ENCODE measurements at regions not wholly inside any gene's neighbourhood (a gene's known extent, or its start where the extent isn't known, plus 50 kb on each side); places are given as distances from the start of the nearest gene placed in this dataset.

DNA sequence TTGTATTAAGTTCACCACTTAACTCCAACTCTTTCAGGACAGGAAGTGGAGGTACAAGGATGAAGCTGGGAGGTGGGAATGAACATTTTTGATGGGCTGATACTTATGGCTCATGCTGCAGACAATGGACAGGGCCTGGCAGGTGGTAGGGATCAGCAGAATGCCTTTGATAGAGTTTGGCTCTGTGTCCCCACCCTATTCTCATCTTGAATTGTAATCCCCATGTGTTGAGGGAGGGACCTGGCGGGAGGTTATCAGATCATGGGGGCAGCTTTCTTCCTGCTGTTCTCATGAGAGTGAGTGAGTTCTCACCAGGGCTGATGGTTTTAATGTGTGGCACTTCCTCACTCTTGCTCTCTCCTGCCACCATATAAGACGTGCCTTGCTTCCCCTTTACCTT, 87.3 kb upstream of the PRLR start:
- H3K27me3 Mint-ChIP-seq = peaks cover 33% of the 10 kb centered on the region
- H3K4me3 Mint-ChIP-seq = no peak overlapping the region
- DNase-seq = no peak
- H3K4me1 Mint-ChIP-seq (ENCODE audit: low read depth) = peaks cover 26% of the 10 kb centered on the region
- no peaks in the 10 kb centered on the region for H3K36me3 Mint-ChIP-seq (ENCODE audit: low read depth)
- H3K27ac Mint-ChIP-seq = no peak overlapping the region
- H3K9me3 Mint-ChIP-seq = no peaks in the 10 kb centered on the region

DNA sequence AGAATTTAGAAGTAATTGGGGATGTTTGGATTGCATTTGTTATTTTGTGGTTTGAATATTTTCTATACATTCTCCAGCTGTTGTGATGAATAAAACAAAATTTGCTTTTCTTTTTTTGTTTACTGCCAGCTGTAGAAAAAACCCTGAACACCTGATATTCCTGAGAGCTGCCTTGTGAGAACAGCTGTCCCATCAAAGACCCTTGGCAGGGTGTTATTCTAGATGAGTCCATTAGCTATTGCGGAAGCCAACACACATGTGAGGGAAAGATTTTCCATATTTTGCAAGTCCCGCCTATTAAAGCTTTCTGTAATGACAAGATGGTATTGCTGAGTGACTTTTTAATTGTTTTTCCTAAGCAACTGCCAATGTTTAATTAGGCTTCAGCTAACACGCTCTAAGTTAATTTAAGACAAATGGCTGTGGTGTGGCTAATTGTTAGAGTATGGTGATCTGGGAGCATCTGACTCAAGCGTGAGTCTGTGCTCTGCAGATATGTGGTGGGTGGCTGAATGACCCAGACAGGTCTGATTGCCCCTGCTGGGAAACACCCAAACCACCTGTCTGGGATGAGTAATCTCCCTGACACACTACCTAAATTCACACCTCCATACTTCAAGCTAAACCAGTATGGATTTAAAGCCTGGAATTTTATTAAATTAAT, 86.5 kb upstream of the PRLR start:
- no peak overlapping the region for H3K4me3 Mint-ChIP-seq
- no peaks in the 10 kb centered on the region for H3K9me3 Mint-ChIP-seq
- peaks cover 26% of the 10 kb centered on the region for H3K4me1 Mint-ChIP-seq (ENCODE audit: low read depth)
- no peak overlapping the region for H3K27ac Mint-ChIP-seq
- DNase-seq = no peak
- peaks cover 28% of the 10 kb centered on the region for H3K27me3 Mint-ChIP-seq
- no peaks in the 10 kb centered on the region for H3K36me3 Mint-ChIP-seq (ENCODE audit: low read depth)

DNA sequence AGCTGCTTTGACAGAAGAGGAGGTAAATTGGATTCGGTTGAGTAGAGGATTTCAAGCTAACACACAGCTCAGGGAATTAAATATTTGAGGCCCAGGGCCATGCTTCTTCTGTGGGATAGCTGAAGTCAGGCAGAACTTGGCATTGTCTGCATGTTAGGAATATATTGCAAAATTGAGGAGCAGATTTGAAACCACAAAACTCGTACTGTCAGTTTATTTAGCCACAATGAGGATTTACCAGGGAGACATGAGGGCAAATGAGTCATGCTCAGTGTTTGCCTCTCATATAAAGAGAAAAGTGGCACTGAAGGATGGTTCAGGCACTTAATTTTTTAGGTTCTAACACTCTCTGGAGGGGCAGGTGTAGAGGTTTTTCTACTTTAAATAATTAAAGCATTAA, 83.0 kb upstream of the PRLR start:
- DNase-seq = no peak
- H3K4me1 Mint-ChIP-seq (ENCODE audit: low read depth) = peaks cover 9% of the 10 kb centered on the region
- H3K4me3 Mint-ChIP-seq = no peak overlapping the region
- no peaks in the 10 kb centered on the region for H3K9me3 Mint-ChIP-seq
- H3K36me3 Mint-ChIP-seq (ENCODE audit: low read depth) = no peaks in the 10 kb centered on the region
- peaks cover 34% of the 10 kb centered on the region for H3K27me3 Mint-ChIP-seq
- no peak overlapping the region for H3K27ac Mint-ChIP-seq

DNA sequence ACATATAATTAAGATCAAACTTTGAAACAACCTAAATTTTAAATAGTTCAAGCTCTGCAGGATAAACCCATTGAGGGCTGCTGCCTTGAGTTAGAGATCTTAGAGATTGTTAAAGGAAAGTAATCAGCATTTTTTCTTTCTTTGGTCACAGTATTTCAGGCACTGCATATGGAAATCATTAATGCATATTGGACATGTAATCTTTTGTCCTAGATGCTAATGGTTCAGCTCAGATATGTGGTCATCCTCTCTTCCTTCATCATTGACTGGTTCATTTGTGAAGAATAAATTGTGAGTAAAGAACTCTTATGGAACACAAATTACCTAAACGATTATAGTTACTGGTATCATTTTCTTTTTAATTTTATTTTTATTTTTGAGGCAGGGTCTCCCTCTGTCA, 82.0 kb upstream of the PRLR start:
- DNase-seq = no peak
- Mint-ChIP-seq H3K27me3 (peaks cover 29% of the 10 kb centered on the region), H3K4me1 (ENCODE audit: low read depth) (peaks cover 6% of the 10 kb centered on the region), H3K4me3 (no peak overlapping the region), H3K9me3 (no peaks in the 10 kb centered on the region), H3K36me3 (ENCODE audit: low read depth) (no peaks in the 10 kb centered on the region), H3K27ac (no peak overlapping the region)

DNA sequence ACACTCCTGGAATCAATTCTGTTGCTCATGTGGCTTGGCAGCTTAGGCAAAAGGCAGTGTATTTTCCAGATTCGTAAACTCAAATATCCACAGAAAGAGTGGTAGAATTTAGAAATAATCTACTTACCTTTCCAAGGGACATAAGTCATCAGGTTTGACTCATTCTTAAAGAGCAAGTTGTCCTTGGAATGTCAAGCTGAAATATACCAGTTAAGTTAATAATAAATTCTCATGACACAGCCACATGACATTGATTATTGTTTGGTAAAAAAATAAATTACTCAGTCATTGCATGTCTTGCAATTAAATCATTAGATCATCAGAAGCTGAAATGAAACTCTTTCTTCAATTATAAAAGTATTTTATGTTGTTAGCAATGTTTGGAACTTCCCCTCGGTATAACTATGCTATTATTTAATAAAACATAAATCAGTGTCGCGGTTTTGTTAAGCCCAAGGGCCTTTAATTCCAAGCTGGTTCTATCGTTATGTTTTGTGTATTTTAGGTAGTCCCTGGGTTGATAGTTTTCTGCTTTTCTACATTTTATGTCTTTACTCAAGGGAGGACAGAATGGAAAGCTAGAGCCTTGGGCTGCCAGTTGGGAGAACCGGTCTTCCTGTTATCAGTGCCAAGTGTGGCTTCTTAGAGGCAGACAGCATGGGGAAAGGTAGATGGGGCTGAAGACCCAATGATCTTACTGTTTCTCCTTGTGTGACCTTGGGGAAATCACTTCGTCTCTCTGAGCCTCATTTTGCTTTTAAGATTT, 79.3 kb upstream of the PRLR start:
- Mint-ChIP-seq H3K27me3 (peaks cover 42% of the 10 kb centered on the region), H3K9me3 (no peaks in the 10 kb centered on the region), H3K36me3 (ENCODE audit: low read depth) (no peaks in the 10 kb centered on the region), H3K27ac (no peak overlapping the region), H3K4me3 (no peak overlapping the region), H3K4me1 (ENCODE audit: low read depth) (no peaks in the 10 kb centered on the region)
- DNase-seq = no peak

DNA sequence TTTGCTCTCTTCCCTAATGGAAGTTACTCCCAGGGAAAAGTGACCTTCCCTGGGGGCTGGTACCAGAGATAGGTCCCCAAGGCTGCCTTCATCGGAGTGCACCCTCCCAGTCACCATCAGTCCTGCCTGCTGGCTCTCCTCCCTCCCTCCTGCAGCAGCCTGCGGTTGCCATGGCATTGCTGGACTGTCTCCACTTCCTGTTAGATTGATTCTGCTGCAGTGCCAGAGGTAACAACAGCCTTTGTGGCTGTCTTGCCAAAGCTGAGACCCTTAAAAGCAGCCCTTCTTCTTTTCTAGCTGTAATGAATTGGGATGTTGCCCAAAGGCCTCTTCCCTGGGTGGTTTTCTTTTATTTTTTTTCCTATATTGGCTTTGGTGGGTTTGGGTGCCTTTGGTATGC, 78.1 kb upstream of the PRLR start:
- H3K4me3 Mint-ChIP-seq = no peak overlapping the region
- H3K27ac Mint-ChIP-seq = no peak overlapping the region
- no peak for DNase-seq
- H3K27me3 Mint-ChIP-seq = peaks cover 36% of the 10 kb centered on the region
- no peaks in the 10 kb centered on the region for H3K9me3 Mint-ChIP-seq
- H3K4me1 Mint-ChIP-seq (ENCODE audit: low read depth) = no peaks in the 10 kb centered on the region
- no peaks in the 10 kb centered on the region for H3K36me3 Mint-ChIP-seq (ENCODE audit: low read depth)

DNA sequence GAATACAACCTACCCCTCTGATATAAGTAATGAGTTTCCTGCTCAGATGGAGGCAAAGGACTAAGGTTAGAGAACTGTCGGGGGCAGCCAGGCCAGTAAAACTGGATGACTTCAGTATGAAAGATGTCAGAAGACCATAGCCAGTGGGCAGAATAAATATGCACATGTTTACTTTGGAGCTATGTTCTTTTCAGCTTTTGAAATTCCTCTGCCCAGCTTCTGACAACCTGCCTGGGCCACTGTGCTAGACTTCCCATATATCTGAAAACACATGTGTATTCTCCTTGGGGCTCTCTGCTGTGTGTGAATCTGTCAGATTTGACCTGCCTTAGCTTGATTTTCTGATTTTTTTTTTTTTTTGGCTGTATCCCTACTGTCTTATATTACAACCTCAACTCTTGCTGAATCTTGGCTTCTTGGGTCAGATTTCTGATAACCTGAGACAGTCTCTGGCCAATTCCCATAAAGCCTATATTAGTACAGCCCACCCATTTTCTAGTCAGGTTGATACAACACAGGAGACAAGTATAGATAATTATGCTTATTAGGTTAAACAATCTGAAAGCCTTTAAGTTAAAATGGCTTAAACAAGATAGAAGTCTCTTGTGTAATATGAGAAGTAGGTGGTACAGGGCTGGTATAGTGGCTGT, 76.6 kb upstream of the PRLR start:
- Mint-ChIP-seq H3K9me3 (no peaks in the 10 kb centered on the region), H3K27me3 (peaks cover 31% of the 10 kb centered on the region), H3K4me3 (no peak overlapping the region), H3K27ac (no peak overlapping the region), H3K4me1 (ENCODE audit: low read depth) (no peaks in the 10 kb centered on the region), H3K36me3 (ENCODE audit: low read depth) (no peaks in the 10 kb centered on the region)
- DNase-seq = no peak

DNA sequence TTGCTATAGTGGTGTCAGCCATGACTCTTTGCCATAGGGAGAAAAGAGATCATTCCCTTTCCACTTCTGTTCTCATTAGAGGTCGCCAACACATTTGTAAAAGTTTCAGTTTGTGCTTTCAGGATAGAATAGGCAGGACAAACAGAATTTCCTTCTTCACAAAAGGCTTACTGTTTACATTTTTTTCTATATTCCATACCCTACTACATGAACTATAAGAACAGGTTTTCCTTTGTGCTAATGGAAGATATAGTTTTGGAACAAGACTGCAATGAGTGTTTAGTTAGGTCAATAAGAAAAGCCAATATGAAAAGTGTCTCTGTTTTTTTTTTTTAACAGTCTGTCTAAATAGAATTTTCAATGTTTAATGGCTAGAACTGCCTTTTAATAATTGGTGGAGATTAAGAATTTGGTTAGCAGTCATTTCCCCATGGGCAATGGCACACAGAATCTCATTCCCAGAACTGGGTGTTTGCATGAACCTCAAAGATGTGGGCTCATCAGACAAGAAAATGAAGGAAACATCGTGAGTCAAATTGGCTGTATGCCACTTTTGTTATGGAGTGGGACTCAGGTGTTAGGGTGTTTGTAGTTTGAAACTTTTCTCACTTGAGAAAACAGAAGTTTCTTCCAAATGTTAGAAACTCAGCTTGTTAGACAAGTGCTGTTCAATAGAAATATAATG, 75.2 kb upstream of the PRLR start:
- no peak overlapping the region for H3K27ac Mint-ChIP-seq
- H3K36me3 Mint-ChIP-seq (ENCODE audit: low read depth) = no peaks in the 10 kb centered on the region
- no peaks in the 10 kb centered on the region for H3K9me3 Mint-ChIP-seq
- no peaks in the 10 kb centered on the region for H3K4me1 Mint-ChIP-seq (ENCODE audit: low read depth)
- no peak overlapping the region for H3K4me3 Mint-ChIP-seq
- peaks cover 24% of the 10 kb centered on the region for H3K27me3 Mint-ChIP-seq
- no peak for DNase-seq

DNA sequence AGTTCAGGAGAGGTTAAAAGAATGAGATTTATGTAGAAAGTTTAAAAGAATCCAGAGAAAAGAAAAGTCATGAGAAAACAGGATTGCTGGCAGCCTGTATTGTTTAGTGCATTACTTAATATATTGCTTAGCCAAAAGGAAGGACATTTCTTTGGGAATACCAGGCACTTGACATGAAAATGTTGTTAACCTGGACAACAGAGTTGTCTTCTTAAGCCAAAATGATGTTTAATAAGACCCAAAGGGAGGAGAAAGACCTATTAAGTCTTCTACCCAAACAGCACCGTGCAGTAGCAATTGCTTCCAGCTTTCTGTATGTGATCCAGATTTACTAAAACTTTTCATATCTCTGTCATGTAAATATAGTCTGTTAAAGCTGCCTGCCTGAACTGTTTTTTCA, 74.0 kb upstream of the PRLR start:
- H3K4me1 Mint-ChIP-seq (ENCODE audit: low read depth) = no peaks in the 10 kb centered on the region
- no peaks in the 10 kb centered on the region for H3K36me3 Mint-ChIP-seq (ENCODE audit: low read depth)
- H3K9me3 Mint-ChIP-seq = no peaks in the 10 kb centered on the region
- H3K27me3 Mint-ChIP-seq = peaks cover 33% of the 10 kb centered on the region
- H3K4me3 Mint-ChIP-seq = no peak overlapping the region
- DNase-seq = no peak
- H3K27ac Mint-ChIP-seq = no peak overlapping the region

DNA sequence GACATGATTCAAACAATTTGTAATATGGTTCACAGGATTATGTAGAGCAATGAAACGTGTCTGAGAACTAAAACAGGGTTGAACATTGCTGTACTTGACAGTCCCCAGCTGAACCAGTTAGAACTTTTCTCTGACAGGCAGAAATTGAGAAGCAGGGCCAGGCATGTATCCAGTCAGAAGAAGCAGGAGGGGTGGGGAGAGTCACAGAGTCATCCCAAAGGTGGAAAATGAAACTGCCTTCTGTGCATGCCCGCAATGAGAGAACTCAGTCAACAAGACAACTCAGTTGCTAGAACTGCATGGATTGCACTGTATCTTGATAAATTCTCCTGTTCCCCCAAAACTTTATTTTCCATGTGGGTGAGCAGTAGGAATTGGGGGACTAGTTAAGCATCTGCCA, 72.9 kb upstream of the PRLR start:
- Mint-ChIP-seq H3K27ac (no peak overlapping the region), H3K36me3 (ENCODE audit: low read depth) (no peaks in the 10 kb centered on the region), H3K4me3 (no peak overlapping the region), H3K9me3 (no peaks in the 10 kb centered on the region), H3K27me3 (peaks cover 29% of the 10 kb centered on the region), H3K4me1 (ENCODE audit: low read depth) (no peaks in the 10 kb centered on the region)
- no peak for DNase-seq

DNA sequence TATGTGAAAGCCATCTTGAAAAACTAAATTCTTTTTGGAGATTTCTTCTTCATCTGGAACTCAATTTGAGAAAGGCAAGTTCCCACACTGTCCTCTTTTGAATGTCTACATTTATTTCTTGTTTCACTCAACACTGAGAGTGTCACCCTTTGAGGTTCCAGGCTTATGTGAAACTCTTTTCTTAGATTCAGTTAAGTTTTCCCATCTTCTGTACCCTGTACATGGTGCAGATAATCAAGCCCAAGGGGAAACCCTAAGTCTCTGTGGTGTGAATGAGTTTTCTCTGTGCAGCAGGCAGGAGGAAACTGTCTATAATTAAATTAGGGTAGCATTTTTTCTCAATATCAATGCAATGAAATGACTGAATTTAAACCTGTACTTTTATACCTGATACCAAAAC, 72.3 kb upstream of the PRLR start:
- Mint-ChIP-seq H3K27me3 (peaks cover 32% of the 10 kb centered on the region), H3K9me3 (no peaks in the 10 kb centered on the region), H3K4me3 (no peak overlapping the region), H3K27ac (no peak overlapping the region), H3K36me3 (ENCODE audit: low read depth) (no peaks in the 10 kb centered on the region), H3K4me1 (ENCODE audit: low read depth) (no peaks in the 10 kb centered on the region)
- DNase-seq = no peak

DNA sequence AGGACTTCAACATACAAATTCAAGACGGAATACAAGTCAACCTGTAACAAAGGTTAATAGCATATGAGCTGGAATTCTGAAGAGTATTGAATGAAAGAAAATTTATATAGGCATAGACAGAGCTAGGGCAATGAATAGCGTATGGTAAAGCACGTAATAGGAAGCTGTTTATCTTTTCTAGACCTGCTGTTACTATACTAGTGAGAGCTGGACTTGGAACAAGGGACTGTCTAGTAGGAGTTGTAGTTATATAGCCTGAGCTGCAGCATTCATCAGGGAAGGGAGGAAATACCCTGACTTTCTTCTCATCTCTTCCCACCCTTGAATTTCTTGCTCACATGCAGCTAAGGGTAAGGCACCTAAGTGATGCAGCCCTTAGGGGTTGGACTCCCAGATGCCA, 67.5 kb upstream of the PRLR start:
- DNase-seq = no peak
- Mint-ChIP-seq H3K27me3 (peaks cover 20% of the 10 kb centered on the region), H3K27ac (no peak overlapping the region), H3K36me3 (ENCODE audit: low read depth) (no peaks in the 10 kb centered on the region), H3K4me1 (ENCODE audit: low read depth) (no peaks in the 10 kb centered on the region), H3K9me3 (no peaks in the 10 kb centered on the region), H3K4me3 (no peak overlapping the region)

DNA sequence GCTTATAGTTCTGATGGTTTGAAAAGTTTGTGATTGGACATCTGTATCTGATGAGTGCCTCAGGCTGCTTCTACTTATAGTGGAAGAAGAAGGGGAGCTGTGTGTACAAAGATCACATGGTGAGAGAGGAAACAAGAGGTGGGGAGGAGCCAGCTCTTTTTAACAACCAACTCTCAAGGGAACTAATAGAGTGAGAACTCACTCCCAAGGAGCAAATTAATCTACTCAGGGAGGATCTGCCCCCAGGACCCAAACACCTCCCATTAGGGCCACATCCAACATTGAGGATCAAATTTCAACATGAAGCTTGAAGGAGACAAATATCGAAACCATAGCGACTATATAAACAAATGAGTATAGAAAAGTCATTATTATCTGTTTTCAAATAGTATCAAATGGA, 64.7 kb upstream of the PRLR start:
- H3K9me3 Mint-ChIP-seq = no peaks in the 10 kb centered on the region
- H3K36me3 Mint-ChIP-seq (ENCODE audit: low read depth) = no peaks in the 10 kb centered on the region
- H3K27me3 Mint-ChIP-seq = peaks cover 18% of the 10 kb centered on the region
- H3K4me1 Mint-ChIP-seq (ENCODE audit: low read depth) = no peaks in the 10 kb centered on the region
- no peak overlapping the region for H3K27ac Mint-ChIP-seq
- no peak overlapping the region for H3K4me3 Mint-ChIP-seq
- no peak for DNase-seq

DNA sequence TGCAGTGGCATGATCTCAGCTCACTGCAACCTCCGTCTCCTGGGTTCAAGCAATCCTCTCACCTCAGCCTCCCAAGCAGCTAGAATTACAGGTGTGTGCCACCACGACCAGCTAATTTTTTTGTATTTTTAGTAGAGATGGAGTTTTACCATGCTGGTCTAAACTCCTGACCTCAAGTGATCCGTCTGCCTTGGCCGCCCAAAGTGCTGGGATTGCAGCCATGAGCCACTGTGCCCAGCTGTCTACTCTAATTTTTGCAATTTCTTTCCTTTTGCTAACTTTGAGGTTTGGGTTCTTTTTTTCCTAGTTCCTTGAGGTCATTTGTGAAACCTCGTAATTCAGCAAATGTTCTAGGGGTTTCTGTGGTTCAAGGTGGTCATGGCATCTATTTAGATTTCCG, 63.7 kb upstream of the PRLR start:
- Mint-ChIP-seq H3K4me3 (no peak overlapping the region), H3K9me3 (no peaks in the 10 kb centered on the region), H3K36me3 (ENCODE audit: low read depth) (no peaks in the 10 kb centered on the region), H3K27me3 (peaks cover 14% of the 10 kb centered on the region), H3K4me1 (ENCODE audit: low read depth) (no peaks in the 10 kb centered on the region), H3K27ac (no peak overlapping the region)
- DNase-seq = no peak

DNA sequence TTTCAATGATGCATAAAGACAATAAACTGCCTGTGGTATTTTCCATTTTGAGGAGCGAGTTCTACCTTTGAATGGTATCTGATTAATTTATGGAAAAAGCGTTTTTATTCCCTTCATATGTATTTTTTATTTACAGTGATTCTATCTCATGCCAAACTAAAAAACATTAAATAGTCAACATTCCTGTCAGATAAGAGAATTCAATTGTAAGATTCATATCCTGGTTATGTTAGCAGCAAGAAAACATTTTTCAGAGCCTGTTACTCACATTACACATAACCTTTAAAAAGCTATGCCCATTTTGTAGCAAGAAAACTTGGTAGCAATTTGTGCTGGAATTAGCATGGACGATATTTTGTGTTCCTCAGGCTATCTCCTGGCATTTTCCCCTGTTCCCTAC, 55.1 kb upstream of the PRLR start:
- H3K4me3 Mint-ChIP-seq = no peak overlapping the region
- H3K4me1 Mint-ChIP-seq (ENCODE audit: low read depth) = no peaks in the 10 kb centered on the region

More for the DNA sequence above, 55.1 kb upstream of the PRLR start:
- Mint-ChIP-seq H3K27me3 (no peaks in the 10 kb centered on the region), H3K36me3 (ENCODE audit: low read depth) (no peaks in the 10 kb centered on the region), H3K9me3 (peaks cover 4% of the 10 kb centered on the region), H3K27ac (no peak overlapping the region)
- no peak for DNase-seq

All from activated T-cell treated with anti-CD3 and anti-CD28 coated beads, Interleukin-2, amount 50 U/mL, for 24 hours (primary cell).